HEK293T (cell line): ENCODE measurements at regions not wholly inside any gene's neighbourhood (a gene's known extent, or its start where the extent isn't known, plus 50 kb on each side); places are given as distances from the start of the nearest gene placed in this dataset.

ENCODE experiments used
- BHLHE40 ChIP-seq: fragments of 450-650 bp; IDR thresholded peaks from 2 replicates; pipeline ENCODE4 v1.6.1; 2016; ENCODE audit warnings: mild to moderate bottlenecking, moderate library complexity, borderline replicate concordance
- CTBP1 ChIP-seq: fragments of 450-650 bp; IDR thresholded peaks from 2 replicates; pipeline ENCODE4 v1.6.1; 2016; ENCODE audit warnings: borderline replicate concordance
- ELF4 ChIP-seq: fragments of 450-650 bp; IDR thresholded peaks from 2 replicates; pipeline ENCODE4 v1.6.1; 2017; ENCODE audit warnings: antibody characterized with exemption
- FOXA1 ChIP-seq: fragments of 450-650 bp; IDR thresholded peaks from 2 replicates; pipeline ENCODE4 v1.6.1; 2016; ENCODE audit warnings: mild to moderate bottlenecking
- FOXK2 ChIP-seq: fragments of 450-650 bp; IDR thresholded peaks from 2 replicates; pipeline ENCODE4 v1.6.1; 2016; ENCODE audit warnings: mild to moderate bottlenecking
- FOXM1 ChIP-seq: fragments of 450-650 bp; IDR thresholded peaks from 2 replicates; pipeline ENCODE4 v1.6.1; 2017; ENCODE audit warnings: mild to moderate bottlenecking, borderline replicate concordance
- L3MBTL2 ChIP-seq: fragments of 450-650 bp; conservative IDR thresholded peaks from 2 replicates; pipeline ENCODE4 v1.6.1; 2016; ENCODE audit warnings: mild to moderate bottlenecking
- LEF1 ChIP-seq: fragments of 450-650 bp; IDR thresholded peaks from 2 replicates; pipeline ENCODE4 v1.6.1; 2017; ENCODE audit warnings: mild to moderate bottlenecking, borderline replicate concordance
- NFRKB ChIP-seq: fragments of 450-650 bp; IDR thresholded peaks from 2 replicates; pipeline ENCODE4 v1.6.1; 2016; ENCODE audit warnings: mild to moderate bottlenecking, moderate library complexity
- PKNOX1 ChIP-seq: fragments of 450-650 bp; IDR thresholded peaks from 2 replicates; pipeline ENCODE4 v1.6.1; 2016
- SP1 ChIP-seq: fragments of 450-650 bp; IDR thresholded peaks from 2 replicates; pipeline ENCODE4 v1.6.1; 2017
- SUZ12 ChIP-seq: fragments of 450-650 bp; IDR thresholded peaks from 2 replicates; pipeline ENCODE4 v1.6.1; 2016; ENCODE audit warnings: mild to moderate bottlenecking
- TARDBP ChIP-seq: fragments of 450-650 bp; IDR thresholded peaks from 2 replicates; pipeline ENCODE4 v1.6.1; 2016
- ZNF384 ChIP-seq: fragments of 450-650 bp; IDR thresholded peaks from 2 replicates; pipeline ENCODE4 v1.6.1; 2016

GRCh38 chr22:49021926-49022815 is 805.5 kb downstream of the BRD1 start:
- TF ChIP-seq BHLHE40 (no peak), LEF1 (no peak), FOXM1 (no peak), FOXA1 (no peak), SP1 (no peak), ZNF384 (no peak), CTBP1 (no peak), FOXK2 (no peak), L3MBTL2 (no peak), PKNOX1 (no peak), TARDBP (no peak), NFRKB (no peak), ELF4 (no peak), SUZ12 (no peak)
